CD1c-positive myeloid dendritic cell (primary cell): ENCODE measurements at regions not wholly inside any gene's neighbourhood (a gene's known extent, or its start where the extent isn't known, plus 50 kb on each side); places are given as distances from the start of the nearest gene placed in this dataset.

Experiments
- DNase-seq: peaks from one replicate; pipeline ENCODE4 v3.0.0-alpha.2; 2016; ENCODE audit errors: extremely low spot score

DNA sequence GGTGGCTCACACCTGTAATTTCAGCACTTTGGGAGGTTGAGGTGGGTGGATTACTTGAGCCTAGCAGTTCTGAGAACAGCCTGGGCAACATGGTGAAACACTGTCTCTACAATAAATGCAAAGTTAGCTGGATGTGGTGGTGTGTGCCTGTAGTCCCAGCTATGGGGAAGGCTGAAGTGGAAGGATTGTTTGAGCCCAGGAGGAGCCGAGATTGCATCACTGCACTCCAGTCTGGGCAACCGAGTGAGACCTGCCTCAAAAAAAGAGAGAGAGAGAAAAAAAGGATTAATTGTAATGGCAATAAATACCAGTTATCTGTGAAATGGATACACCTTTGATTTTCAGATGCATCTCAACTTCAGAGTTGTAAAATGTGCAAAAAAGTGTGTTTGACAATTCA, 58.8 kb downstream of the SPRY1 start:
- DNase-seq, result no peak

- DNase-seq, result no peak
These were observed 65.4 kb downstream of the SPRY1 start for GRCh38 chr4:123462007-123462406.

GRCh38 chr4:123463869-123464268, 67.3 kb downstream of the SPRY1 start:
- no peak for DNase-seq

GRCh38 chr4:123465416-123465815, 68.8 kb downstream of the SPRY1 start:
- DNase-seq, result no peak

- no peak for DNase-seq
These were observed 69.6 kb downstream of the SPRY1 start for GRCh38 chr4:123466080-123466785.

GRCh38 chr4:123468479-123469031, 72.0 kb downstream of the SPRY1 start:
- no peak for DNase-seq

- DNase-seq, result no peak
These were observed 72.7 kb downstream of the SPRY1 start for GRCh38 chr4:123469245-123469644.

DNA sequence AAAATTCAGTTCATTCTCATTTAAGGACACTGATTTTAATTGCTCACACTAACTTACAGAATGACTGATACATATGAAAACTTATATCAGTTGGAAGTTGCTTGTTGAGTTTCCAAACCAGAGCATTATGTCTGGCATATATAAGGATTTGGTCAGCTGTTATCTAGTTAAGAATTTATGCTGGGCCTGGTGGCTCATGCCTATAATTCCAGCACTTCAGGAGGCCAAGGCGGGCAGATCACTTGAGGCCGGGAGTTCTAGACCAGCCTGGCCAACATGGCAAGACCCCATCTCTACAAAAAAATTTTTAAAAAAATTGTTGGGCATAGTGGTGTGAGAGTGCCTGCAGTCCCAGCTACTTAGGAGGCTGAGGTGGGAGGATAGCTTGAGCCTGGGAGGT, 73.1 kb downstream of the SPRY1 start:
- no peak for DNase-seq

GRCh38 chr4:123470640-123471039, 74.0 kb downstream of the SPRY1 start:
- no peak for DNase-seq

DNA sequence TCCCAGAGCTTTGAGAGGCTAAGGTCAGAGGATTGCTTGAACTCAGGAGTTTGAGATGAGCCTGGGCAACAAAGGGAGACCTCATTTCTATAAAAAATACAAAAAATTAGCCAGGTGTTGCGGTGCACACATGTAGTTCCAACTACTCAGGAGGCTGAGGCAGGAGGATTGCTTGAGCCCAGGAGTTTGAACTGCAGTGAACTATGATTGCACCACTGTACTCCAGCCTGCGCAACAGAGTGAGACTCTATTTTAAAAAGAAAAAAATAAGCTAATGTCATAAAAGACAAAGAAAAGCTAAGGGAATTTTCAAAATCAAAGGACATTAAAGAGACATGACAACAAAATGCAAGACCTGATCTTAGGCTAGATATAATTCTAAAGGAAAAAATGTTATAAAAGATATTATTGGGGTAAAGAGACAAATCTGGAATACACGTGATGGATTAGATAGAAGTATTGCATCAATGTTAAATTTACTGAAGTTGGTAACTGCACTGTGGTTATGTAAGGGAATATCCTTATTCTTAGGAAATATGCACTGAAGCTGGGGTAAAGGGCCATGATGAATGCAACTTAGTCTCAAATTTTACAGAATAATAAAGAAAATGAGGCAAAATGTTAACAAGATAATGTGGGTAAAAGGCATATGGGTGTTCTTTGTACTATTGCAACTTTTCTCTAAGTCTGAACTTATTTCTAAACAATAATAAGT, 75.2 kb downstream of the SPRY1 start:
- DNase-seq, result no peak

DNA sequence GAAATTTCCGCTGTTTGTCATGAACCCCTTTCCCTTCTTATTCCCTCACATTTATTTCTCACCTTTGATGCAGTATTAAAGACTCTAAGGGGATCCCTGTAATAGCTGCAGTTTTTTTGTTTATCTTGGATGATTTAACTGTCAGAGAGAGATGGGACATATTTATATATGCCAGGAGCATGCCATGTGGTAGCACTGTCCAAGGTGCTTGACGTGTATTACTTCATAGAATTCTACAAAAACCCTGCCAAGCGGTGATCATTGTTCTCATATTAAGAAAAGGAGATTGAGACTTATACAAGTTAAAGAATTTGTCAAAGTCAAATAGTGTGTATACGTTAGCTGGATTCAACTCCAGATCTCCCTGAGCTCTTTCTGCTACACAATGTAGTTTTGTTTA, 78.2 kb downstream of the SPRY1 start:
- no peak for DNase-seq

GRCh38 chr4:123476089-123476488, 79.5 kb downstream of the SPRY1 start:
- DNase-seq, result no peak

DNA sequence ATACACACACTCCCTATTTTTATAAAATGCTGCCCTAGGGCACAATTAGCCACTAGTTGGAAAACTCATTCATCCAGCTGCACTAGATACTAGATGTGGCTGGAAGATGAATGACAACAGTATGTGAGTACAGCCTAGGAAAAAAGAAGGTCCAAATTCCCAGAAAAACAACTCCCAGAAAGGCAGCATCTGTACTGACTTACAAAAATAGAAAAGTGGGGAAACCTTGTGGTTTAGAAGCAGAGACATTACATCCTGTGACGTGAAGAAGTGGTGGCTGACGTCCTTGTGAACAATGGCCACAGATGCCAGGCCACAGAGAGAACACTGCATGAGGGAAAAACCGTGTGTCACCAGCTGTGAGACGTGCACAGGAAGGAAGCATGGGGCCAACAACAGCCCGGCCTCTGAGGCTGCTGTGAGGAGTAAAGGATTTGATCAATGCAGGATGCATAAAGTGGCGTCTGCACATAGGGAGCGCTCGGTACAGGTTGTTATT, 81.2 kb downstream of the SPRY1 start:
- DNase-seq, result peak; percentile 12

DNA sequence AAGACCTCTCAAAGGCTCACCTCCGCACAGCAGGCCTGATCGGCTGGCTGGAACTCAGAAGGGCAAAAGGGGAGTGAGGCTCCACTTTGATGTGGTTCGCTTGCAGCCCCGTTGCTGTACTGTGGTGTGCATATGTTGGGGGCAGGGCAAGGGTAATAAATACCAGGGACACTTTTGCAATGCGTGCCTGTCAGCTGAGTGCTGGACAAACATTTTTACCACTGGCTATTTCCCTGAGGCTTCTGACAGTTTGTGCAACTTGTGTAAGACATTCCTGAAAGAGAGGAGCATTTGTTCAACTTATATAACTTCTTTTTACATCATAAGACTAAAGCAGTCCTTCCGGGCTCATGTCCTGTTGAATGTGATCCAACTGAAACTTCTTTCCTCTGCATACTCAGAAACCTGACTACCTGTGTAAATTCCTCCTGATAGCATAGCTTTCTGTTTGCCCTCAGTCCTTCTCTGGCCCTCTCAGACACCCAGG, 82.3 kb downstream of the SPRY1 start:
- DNase-seq, result no peak

GRCh38 chr4:123479944-123480343, 83.3 kb downstream of the SPRY1 start:
- no peak for DNase-seq

DNA sequence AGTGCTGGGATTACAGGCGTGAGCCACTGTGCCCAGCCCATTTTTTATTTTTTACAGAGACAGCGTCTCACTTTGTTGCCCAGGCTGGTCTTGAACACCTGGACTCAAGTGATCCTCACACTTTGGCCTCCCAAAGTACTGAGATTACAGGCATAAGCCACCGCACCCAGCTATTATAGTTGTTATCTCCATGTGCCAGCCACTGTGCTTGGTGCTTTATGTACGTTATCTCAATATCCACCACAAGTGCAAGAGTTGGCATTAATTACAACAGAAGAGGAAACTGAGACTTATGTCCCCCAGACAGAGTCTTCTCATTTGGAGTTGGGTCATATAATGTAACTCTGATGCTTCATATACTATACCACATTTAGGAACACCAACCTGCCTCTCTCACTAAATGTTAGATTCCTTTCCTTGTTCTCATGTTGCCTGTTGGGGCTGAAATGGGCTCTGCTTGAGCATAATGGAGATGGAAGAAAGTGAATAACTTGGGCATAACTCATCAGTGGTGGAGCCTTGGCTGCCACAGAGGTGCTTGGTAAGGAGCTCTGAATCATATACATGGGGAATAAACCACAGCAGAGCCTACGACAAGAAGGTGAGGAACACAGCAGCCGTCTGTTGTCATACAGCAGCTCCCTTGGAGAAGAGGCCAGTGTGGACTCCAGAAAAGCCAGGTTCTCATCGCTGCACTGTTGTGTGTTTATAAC, 84.3 kb downstream of the SPRY1 start:
- no peak for DNase-seq

- no peak for DNase-seq
These were observed 85.1 kb downstream of the SPRY1 start for GRCh38 chr4:123481717-123482116.

DNA sequence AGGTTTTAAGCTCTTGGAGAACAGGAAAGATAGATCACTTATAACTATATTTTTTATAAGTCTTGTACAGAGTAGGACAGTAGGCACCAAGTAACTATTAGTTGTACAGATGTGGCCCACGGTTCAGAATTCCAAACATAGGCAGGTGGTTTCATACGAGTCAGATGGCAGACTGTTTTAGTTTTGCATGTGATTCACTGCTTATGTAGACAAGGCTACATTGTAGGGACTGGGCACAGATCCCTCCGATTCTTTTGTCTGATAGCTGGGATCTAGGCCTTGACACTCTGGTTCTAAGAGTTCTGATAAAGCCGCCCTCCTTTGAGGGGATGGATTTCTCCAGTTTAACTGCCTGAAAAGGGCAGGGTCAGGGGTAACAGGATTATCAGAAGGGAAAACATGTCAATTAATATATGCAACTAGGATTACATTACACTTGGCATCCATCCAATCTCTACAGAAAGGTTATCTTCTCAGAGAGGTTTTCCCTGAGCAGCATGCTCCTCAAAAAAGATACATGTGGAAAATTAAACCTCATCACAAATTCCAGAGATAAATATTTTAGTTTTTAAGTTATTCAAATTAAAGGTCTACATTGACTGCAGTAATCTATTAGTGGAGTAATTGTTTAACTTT, 87.8 kb downstream of the SPRY1 start:
- DNase-seq, result no peak

- no peak for DNase-seq
These were observed 89.0 kb downstream of the SPRY1 start for GRCh38 chr4:123485601-123486000.

DNA sequence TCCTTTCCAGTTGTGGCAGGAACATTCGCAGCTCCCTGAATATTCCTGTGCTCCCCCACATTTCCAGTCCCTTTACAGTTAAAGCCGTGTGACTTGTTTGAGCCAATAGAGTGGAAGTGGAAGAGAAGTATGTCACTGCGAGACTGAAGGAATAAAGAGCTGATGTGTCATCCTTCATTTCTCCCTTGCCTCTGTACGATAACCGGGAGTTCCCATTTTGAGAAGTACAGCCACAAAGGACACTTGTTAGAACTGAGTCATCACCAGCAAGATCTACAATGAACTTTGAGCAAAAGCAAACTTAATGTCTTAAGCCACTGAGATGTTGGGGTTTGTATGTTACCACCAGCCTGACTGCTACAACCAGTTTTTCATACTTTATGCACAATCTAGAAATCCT, 92.3 kb downstream of the SPRY1 start:
- DNase-seq, result peak; percentile 65

GRCh38 chr4:123495530-123495929, 98.9 kb downstream of the SPRY1 start:
- peak; percentile 12 for DNase-seq

- no peak for DNase-seq
These were observed 99.8 kb downstream of the SPRY1 start for GRCh38 chr4:123496421-123496820.
